ENCODE measurements at regions not wholly inside any gene's neighbourhood (a gene's known extent, or its start where the extent isn't known, plus 50 kb on each side); places are given as distances from the start of the nearest gene placed in this dataset.

DNA sequence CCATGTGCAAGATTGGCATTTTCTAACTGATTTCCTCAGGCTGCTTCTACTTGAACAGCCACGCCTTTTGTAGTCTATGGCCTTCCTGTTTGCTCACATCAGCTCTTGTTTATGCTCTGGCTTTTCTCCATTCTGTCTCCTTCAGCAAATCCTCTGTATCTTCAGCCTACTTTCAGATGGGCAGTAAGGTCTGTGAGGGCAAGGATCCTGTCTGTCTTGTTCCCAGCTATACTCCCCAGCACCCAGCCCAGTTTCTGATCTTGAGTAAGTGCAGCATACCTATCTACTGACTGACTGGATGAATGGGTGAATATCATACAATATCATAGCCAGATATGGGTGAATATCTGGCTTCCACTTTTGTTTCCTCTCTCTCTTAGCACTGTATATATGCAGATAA is 438.1 kb downstream of the LMO4 start:
- DNase-seq (ENCODE audit: low read depth in 2 of 2): no peak

DNA sequence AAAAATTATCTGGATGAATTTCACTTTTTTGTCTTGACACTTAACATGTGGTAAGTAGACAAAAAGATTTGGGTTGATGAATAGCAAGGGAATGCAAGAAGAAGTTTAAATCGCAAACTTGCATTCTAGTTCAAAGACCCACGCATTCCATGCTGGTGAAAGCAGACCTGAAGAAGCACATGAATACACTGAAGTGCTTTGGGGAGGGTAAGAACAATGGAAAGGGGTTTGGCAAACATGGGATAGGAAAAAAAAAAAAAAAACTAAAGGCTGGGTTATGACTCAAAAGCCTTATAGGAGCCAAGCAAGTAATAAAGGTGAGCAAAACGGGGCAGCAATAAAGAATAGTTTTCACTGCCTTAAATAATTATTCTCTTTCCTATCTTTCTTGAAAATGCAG is 450.2 kb downstream of the LMO4 start:
- no peak for DNase-seq (ENCODE audit: low read depth in 2 of 2)

DNA sequence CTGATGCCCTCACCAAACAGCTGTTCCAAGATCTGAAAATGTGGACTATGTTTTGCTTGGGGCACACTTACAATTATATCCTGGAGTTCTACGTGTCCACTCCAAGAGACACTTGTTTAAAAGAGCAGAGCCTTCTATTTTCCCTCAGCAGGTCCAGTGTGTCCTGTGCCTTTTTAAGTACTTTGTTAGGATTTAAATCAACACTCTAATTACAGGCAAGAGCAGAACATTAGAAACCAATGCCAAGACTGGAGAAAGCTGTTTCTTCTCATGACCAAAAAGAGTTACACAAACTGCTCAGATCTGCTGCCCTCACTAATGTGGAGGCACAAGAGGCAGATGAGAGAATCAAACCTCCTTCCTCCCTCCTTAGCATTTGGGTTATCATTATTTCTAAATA is 452.9 kb downstream of the LMO4 start:
- DNase-seq (ENCODE audit: low read depth in 2 of 2): no peak

DNA sequence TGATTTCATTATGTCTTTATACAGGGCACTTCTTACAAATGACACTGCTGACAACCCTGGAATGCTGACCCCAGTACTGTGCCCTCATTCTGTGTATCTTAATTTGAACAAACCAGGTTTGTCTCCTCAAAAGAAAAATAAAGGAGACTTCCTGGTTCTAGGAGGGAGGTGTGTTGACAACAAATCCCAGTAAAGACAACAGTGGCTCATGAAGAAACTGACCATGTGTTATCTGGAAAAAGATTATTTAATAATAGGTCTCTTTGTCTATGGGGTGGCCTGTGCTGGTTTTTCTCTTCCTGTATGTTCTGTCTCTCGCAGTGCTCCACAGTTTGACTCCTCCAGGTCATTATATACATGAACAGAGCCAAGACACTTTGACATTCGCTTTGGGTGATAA is 454.6 kb downstream of the LMO4 start:
- no peak for DNase-seq (ENCODE audit: low read depth in 2 of 2)

DNA sequence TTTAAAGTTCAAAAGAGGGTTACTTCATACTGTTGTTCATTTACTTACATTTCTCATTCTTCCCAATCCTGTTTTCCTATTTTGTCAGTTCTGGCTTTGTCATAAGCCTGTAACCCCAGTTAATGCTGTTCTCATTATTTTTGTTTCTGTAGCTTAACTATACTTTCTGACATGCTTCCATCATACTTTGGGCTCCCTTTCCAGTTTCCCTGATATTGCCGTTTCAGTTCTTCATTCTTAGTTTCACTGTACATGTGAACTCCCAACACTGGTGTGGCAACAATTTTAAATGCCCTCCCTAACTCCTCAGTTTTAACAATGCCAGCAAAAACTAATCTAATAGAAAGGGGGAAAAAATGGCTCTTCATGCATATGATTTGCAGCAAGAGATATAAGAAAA is 456.7 kb downstream of the LMO4 start:
- DNase-seq (ENCODE audit: low read depth in 2 of 2): no peak

DNA sequence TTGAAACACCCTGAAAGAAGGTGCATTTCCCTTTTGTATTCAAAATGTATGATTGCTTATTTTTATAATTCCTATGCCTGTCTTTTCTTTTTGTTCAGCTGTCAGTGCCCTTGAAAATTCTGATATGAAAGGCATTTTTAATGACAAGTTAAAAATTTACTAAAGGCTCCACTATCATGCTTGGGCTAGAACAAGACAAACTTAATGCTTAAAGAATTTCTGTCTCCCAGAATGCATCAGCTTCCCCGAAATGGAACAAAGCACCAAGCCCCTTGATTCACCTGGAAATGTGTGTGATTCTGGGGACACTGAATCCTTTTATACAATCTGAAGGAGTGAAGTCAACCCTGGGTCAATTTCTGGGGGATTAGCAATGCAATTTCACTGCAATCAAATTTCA is 457.5 kb downstream of the LMO4 start:
- DNase-seq (ENCODE audit: low read depth in 2 of 2): no peak

- no peak for DNase-seq (ENCODE audit: low read depth in 2 of 2)
These were observed 458.3 kb downstream of the LMO4 start for GRCh38 chr1:87786861-87787545.

DNA sequence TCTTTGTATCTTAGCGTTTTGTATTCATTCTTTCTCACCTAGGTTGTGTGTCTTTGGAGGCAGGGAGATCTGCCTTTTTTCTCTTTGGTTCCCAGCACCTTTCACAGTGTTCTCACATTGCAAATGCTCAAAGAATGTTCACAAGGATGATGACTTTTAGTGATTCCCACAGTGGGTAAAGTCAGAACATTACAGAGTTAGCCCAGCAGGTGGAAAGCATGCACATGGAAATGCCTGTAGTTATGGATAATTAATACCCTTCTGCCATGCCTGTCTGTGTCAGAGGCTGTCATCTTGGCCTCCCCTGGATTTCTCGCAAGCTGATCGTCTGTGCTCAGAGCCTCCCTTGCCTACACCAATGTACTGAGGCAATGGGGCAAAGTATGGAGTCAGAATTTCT is 458.9 kb downstream of the LMO4 start:
- DNase-seq (ENCODE audit: low read depth in 2 of 2): no peak

DNA sequence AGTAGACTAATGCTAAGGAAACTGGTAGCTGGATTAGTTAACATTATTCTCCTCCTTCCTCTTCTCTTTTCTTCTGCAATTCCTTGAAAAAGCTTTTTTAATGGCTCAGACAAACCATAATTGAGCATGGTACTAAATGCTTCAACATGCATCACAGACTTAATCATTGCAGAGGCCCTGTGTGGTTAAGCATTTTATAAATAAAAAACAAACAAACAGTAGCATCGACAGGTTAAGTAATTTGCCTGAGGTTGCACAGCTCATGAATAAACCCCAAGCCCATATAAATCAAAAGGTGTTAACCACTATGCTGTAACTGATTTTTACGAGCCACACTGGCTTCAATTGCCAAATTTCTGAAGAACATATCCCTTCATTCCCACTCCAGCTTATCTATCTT is 462.1 kb downstream of the LMO4 start:
- DNase-seq (ENCODE audit: low read depth in 2 of 2): no peak

GRCh38 chr1:87791931-87792740 is 463.5 kb downstream of the LMO4 start:
- no peak for DNase-seq (ENCODE audit: low read depth in 2 of 2)

GRCh38 chr1:87794788-87795614 is 466.3 kb downstream of the LMO4 start:
- no peak for DNase-seq (ENCODE audit: low read depth in 2 of 2)

- DNase-seq (ENCODE audit: low read depth in 2 of 2): no peak
These were observed 467.1 kb downstream of the LMO4 start for GRCh38 chr1:87795615-87796337.

GRCh38 chr1:87796471-87796901 is 467.8 kb downstream of the LMO4 start:
- DNase-seq (ENCODE audit: low read depth in 2 of 2): no peak

DNA sequence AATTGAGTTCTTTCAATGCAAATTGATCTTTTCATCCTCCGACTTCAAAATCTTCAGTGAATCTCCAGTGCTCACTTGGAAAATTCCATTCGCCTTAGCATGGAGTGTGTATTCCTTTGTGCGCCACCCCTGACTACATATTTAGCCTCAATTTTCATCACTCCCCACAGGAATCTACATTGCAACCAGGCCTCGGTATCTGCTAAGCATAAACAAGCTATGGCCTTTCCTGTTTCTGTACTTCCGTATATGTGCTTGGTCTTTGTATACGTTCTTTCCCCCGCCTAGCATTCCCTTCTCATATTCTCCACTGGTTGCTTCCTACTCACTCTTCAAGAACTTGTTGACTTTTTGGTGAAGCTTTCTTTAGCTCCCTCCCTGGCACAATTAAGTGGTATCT is 470.8 kb downstream of the LMO4 start:
- no peak for DNase-seq (ENCODE audit: low read depth in 2 of 2)

GRCh38 chr1:87800006-87800405 is 471.3 kb downstream of the LMO4 start:
- DNase-seq (ENCODE audit: low read depth in 2 of 2): no peak

GRCh38 chr1:87803375-87803774 is 474.7 kb downstream of the LMO4 start:
- no peak for DNase-seq (ENCODE audit: low read depth in 2 of 2)

DNA sequence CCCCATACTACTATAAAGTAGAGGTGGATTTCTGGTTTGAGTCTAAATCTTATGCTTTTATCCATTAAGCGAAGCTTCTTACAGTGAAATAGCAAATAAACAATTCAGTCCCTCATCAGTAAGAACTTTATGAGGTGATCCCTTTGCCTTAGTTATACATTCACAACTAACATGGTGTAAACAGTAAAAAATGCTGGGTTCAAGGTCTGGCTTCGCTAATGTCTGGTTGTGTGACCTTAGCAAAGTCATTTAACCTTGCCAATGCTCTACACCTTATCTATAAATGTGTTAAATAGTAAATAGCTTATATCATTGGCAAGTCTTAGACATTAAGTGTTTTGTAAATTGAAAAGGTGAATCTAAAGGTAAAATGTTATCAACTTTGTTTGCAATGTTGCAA is 475.4 kb downstream of the LMO4 start:
- no peak for DNase-seq (ENCODE audit: low read depth in 2 of 2)

DNA sequence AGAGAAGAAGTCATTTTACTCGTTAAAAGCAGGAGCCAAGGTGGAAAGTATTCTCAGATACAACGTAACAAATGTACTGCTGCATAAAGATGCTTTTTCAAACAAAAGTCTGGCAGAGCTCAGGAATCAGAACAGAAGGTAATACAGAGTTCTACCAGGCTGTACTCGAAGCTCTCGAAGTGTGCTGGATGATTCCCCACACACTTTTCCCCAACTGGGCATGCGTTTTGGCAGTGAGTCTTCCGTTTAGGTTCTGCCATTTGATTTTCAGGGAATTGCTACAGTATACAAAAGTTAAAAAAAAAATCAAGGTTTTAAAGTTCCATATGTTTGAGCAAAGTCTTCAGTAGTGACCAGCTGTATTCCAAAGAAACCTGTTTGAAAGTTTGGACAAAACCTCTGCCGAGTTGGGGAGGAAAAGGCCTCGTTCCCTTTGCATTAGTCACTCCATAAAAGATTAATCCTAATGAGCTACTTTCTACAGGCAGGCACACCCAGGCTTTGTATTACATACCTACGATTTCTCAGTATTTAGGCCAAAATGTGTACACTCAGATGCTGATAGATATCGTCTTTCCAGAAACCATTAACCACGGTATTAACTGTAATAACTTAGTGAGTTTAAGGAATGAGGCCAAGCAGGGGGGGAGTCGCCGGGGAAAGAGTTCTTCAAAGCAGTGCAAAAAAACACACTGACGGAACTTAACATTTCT is 477.1 kb downstream of the LMO4 start:
- DNase-seq (ENCODE audit: low read depth in 2 of 2): no peak

DNA sequence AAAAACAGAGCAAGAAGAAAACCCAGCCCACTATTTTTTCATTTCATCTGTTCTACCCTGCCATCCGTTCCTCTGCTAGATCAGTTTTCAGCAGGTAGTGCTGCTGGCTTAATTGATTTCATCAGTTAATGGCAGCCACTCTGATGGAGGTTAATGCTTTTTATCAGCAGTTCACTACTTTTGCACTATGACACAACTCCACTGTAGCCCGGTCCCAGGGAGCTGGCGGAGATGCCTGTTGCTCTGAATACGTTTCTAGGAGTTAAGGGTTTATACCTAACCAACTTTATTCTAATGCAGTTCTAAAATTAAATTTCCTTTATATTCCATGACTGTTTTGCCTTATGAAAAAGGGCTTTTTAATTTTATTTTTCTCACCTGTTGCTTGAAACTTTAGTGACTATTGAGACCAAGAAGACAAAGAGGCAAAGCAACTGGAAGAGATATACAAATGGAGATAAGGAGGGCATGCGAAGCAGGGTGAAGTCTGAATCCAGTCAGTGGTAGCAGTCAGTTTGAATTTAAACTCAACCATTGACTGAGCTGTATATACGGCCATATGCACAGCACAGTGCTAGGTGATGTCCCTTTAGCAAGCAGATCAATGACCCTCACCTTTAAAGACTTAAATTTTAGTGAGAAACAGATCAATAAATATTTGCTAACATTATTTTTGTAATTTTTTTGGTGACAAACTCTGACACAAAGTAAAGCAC is 477.9 kb downstream of the LMO4 start:
- DNase-seq (ENCODE audit: low read depth in 2 of 2): no peak

- no peak for DNase-seq (ENCODE audit: low read depth in 2 of 2)
These were observed 481.5 kb downstream of the LMO4 start for GRCh38 chr1:87810166-87810565.

All from stimulated activated CD8-positive, alpha-beta memory T cell treated with anti-CD3 and anti-CD28 coated beads, Interleukin-2, amount 100 ng/mL, for 48 hours (primary cell).